Kidney (tissue), 13 donors: ENCODE measurements at regions not wholly inside any gene's neighbourhood (a gene's known extent, or its start where the extent isn't known, plus 50 kb on each side); places are given as distances from the start of the nearest gene placed in this dataset.
A peak's percentile ranks its signal among the peaks of the same experiment; 100 is the strongest.
"Not testable (repeated sequence)": the region's sequence is repeated elsewhere in the genome, so short reads cannot be mapped to it uniquely, and the experiment has no call there.

Experiments used
- DNase-seq, 5 donors: peaks; one replicate each; pipeline ENCODE4 v3.0.0-alpha.2; 2013 to 2020
- FAIRE-seq: peaks from 2 replicates; lab custom pipeline; 2012; peaks lifted over from hg19 to GRCh38; lab: Jason Lieb, UNC
- H3K27ac ChIP-seq, 2 donors: one replicate each; pipeline ENCODE4 v1.7.0; 2013; ENCODE audit warnings: low read depth in 2 of 2, low read length in 2 of 2, inconsistent platforms in 1 of 2
- H3K27me3 ChIP-seq: one replicate; pipeline ENCODE4 v1.7.1; 2013; ENCODE audit warnings: low read length, inconsistent platforms; ENCODE audit not compliant: control insufficient read depth, insufficient read depth
- H3K36me3 ChIP-seq, 3 donors: one replicate each; pipeline versions ENCODE4 v1.7.0 to v1.7.1; 2013; ENCODE audit warnings: low read length in 3 of 3, control low read depth in 1 of 3, inconsistent platforms in 1 of 3; ENCODE audit not compliant: insufficient read depth in 3 of 3, control insufficient read depth in 2 of 3
- H3K4me1 ChIP-seq, 3 donors: one replicate each; pipeline versions ENCODE4 v1.7.0 to v1.7.1; 2013; ENCODE audit warnings: low read length in 3 of 3, inconsistent platforms in 1 of 3, low read depth in 1 of 3; ENCODE audit not compliant: control insufficient read depth in 2 of 3, insufficient read depth in 2 of 3
- H3K4me3 ChIP-seq, 3 donors: one replicate each; pipeline versions ENCODE4 v1.7.0 to v1.8.1; 2013; ENCODE audit warnings: low read length in 3 of 3, control low read depth in 1 of 3, inconsistent platforms in 1 of 3
- H3K9ac ChIP-seq, 3 donors: one replicate each; pipeline versions ENCODE4 v1.7.0 to v1.7.1; 2013; ENCODE audit warnings: low read length in 3 of 3, control low read depth in 1 of 3, inconsistent platforms in 1 of 3
- H3K9me3 ChIP-seq, 3 donors: one replicate each; pipeline versions ENCODE4 v1.7.0 to v1.7.1; 2013; ENCODE audit warnings: low read length in 3 of 3, control low read depth in 1 of 3, inconsistent platforms in 1 of 3; ENCODE audit not compliant: control insufficient read depth in 2 of 3, insufficient read depth in 1 of 3
- CTCF ChIP-seq: IDR thresholded peaks from 3 replicates; pipeline ENCODE4 v1.5.1; 2012; ENCODE audit warnings: mild to moderate bottlenecking, moderate library complexity, borderline replicate concordance; ENCODE audit not compliant: insufficient read depth; ENCODE audit errors: extremely low read depth
- intact Hi-C: fragments of 100-400 bp; cut with DNase I; formaldehyde crosslinking; loops from one replicate; pipeline ENCODE4 v1.11.1; 2022
- donor health status: control.
- donor health status: control.
- donor health status: control.
- donor health status: control.
- donor health status: control.
- donor health status: DM: yes; HTN: yes; CAD: no.
- donor health status: Normal renal cell carcinoma (clear cell type).

- no peak for DNase-seq
- FAIRE-seq: no peak
- no peaks in the 10 kb centered on the region for H3K36me3 ChIP-seq
- no peaks in the 10 kb centered on the region for H3K4me1 ChIP-seq
- intact Hi-C loops: loop anchor here (10.0 kb wide), 1 partner anchor 67 kb away; no protein-coding TSS in a partner anchor
- H3K27me3 ChIP-seq: no peaks in the 10 kb centered on the region
- H3K9me3 ChIP-seq: no peaks in the 10 kb centered on the region
- no peak overlapping the region for H3K9ac ChIP-seq
- H3K4me3 ChIP-seq: no peak overlapping the region
- no peak for TF ChIP-seq CTCF
- H3K27ac ChIP-seq: no peak overlapping the region
Observed at GRCh38 chr11:24411791-24412190, 85.1 kb upstream of the LUZP2 start.

GRCh38 chr11:24412722-24413121 is 84.1 kb upstream of the LUZP2 start:
- intact Hi-C loops: loop anchor here (10.0 kb wide), 1 partner anchor 68 kb away; no protein-coding TSS in a partner anchor
- no peaks in the 10 kb centered on the region for H3K9me3 ChIP-seq
- no peaks in the 10 kb centered on the region for H3K36me3 ChIP-seq
- no peaks in the 10 kb centered on the region for H3K27me3 ChIP-seq
- no peak for TF ChIP-seq CTCF
- no peak overlapping the region for H3K9ac ChIP-seq
- H3K4me3 ChIP-seq: no peak overlapping the region
- no peak for DNase-seq
- H3K4me1 ChIP-seq: no peaks in the 10 kb centered on the region
- no peak overlapping the region for H3K27ac ChIP-seq
- no peak for FAIRE-seq

- H3K4me1 ChIP-seq: no peaks in the 10 kb centered on the region
- H3K27ac ChIP-seq: no peak overlapping the region
- intact Hi-C loops: loop anchor here (10.0 kb wide), 1 partner anchor 69 kb away; no protein-coding TSS in a partner anchor
- H3K36me3 ChIP-seq: no peaks in the 10 kb centered on the region
- no peak for DNase-seq
- no peak overlapping the region for H3K4me3 ChIP-seq
- no peaks in the 10 kb centered on the region for H3K9me3 ChIP-seq
- no peak overlapping the region for H3K9ac ChIP-seq
- no peaks in the 10 kb centered on the region for H3K27me3 ChIP-seq
- TF ChIP-seq CTCF: no peak
- no peak for FAIRE-seq
Observed at GRCh38 chr11:24413391-24413790, 83.5 kb upstream of the LUZP2 start.

GRCh38 chr11:24415955-24416636 is 80.8 kb upstream of the LUZP2 start:
- H3K36me3 ChIP-seq, H3K27me3 ChIP-seq, FAIRE-seq: not testable (repeated sequence)

More at GRCh38 chr11:24415955-24416636, 80.8 kb upstream of the LUZP2 start:
- not testable (repeated sequence) for H3K27ac ChIP-seq, H3K4me1 ChIP-seq, H3K9me3 ChIP-seq, H3K9ac ChIP-seq, H3K4me3 ChIP-seq
- intact Hi-C loops: loop anchor here (10.0 kb wide), 1 partner anchor 71 kb away; no protein-coding TSS in a partner anchor
- DNase-seq: peak in 1 of 5 donors; percentile 63
